K562 (cell line): ENCODE measurements at regions not wholly inside any gene's neighbourhood (a gene's known extent, or its start where the extent isn't known, plus 50 kb on each side); places are given as distances from the start of the nearest gene placed in this dataset.

Experiments
- ATAC-seq: fragments of 200-7000 bp; cut with Tn5 transposase; 3 replicates; pipeline ENCODE4 v1.9.1; 2020; ENCODE audit warnings: moderate library complexity
- BruUV-seq: library from RNA; stranded (reverse); fragments of 400-500 nt; replicated peaks from 2 replicates; lab custom pipeline; 2021; lab: Mats Ljungman, UMichigan
- CTCF ChIA-PET: fragments of 300-600 bp; formaldehyde crosslinking; extraction: SDS; loops from one replicate; lab custom pipeline; 2021; ENCODE audit warnings: low intra/inter-chr PET ratio; lab: Yijun Ruan, JAX
- POLR2A ChIA-PET: fragments of 300-600, 350-650 bp; sonication (Branson Sonifier 250); formaldehyde crosslinking; extraction: SDS; loops from one replicate; lab custom pipeline; 2021; ENCODE audit warnings: antibody characterized with exemption, inconsistent platforms; lab: Yijun Ruan, JAX
- DNase-seq, 4 experiments: peaks; one replicate each; pipeline versions ENCODE4 v3.0.0 to v3.0.0-alpha.2; 2011 to 2018; ENCODE audit warnings: low spot score in 3 of 4, mixed read lengths in 3 of 4; ENCODE audit errors: extremely low read depth in 1 of 4
- FAIRE-seq: peaks from 2 replicates; lab custom pipeline; 2011; peaks lifted over from hg19 to GRCh38; lab: Jason Lieb, UNC
- H2AFZ ChIP-seq: 2 replicates; pipeline ENCODE4 v1.6.0; 2011; ENCODE audit warnings: low read depth, low read length, control low read depth, inconsistent platforms
- H3K27ac ChIP-seq: fragments of 200-600 bp; 3 replicates; pipeline ENCODE4 v1.8.0; 2011; ENCODE audit warnings: low read depth, mild to moderate bottlenecking, control low read depth, inconsistent platforms, low read length, moderate library complexity, mixed read lengths; ENCODE audit errors: extremely low read depth
- H3K27me3 ChIP-seq, 2 experiments: fragments of 300-600 bp in 1 of 2; 2 replicates in 1 of 2; 3 replicates in 1 of 2; pipeline versions ENCODE4 v1.6.0 to v1.8.0; 2011; ENCODE audit warnings: inconsistent platforms in 2 of 2, low read length in 2 of 2, mild to moderate bottlenecking in 1 of 2, mixed read lengths in 1 of 2, moderate library complexity in 1 of 2; ENCODE audit not compliant: control insufficient read depth in 2 of 2, insufficient read depth in 2 of 2
- H3K36me3 ChIP-seq: fragments of 300-600 bp; 3 replicates; pipeline ENCODE4 v1.8.0; 2011; ENCODE audit warnings: mild to moderate bottlenecking, low read length, inconsistent platforms; ENCODE audit not compliant: control insufficient read depth, insufficient read depth
- H3K4me1 ChIP-seq, 2 experiments: fragments of 200-600 bp in 1 of 2; replicated peaks in 1 of 2; 2 replicates in 1 of 2; 3 replicates in 1 of 2; pipeline versions ENCODE4 v1.5.1 to v1.8.0; 2011; ENCODE audit warnings: inconsistent platforms in 2 of 2, low read length in 2 of 2, mild to moderate bottlenecking in 1 of 2, mixed read lengths in 1 of 2, moderate library complexity in 1 of 2; ENCODE audit not compliant: control insufficient read depth in 2 of 2, insufficient read depth in 2 of 2
- H3K4me2 ChIP-seq: 2 replicates; pipeline ENCODE4 v1.6.1; 2011; ENCODE audit warnings: low read length, control low read depth, inconsistent platforms, mixed read lengths; ENCODE audit not compliant: insufficient read depth
- H3K4me3 ChIP-seq: fragments of 200-600 bp; sonication (generic), shearing (Covaris generic); 2 replicates; pipeline ENCODE4 v1.5.1; 2016; ENCODE audit warnings: control low read depth, inconsistent platforms
- H3K79me2 ChIP-seq: fragments of 200-600 bp; 3 replicates; pipeline ENCODE4 v1.8.0; 2011; ENCODE audit warnings: low read length, inconsistent platforms; ENCODE audit not compliant: control insufficient read depth, insufficient read depth
- H3K9ac ChIP-seq, 2 experiments: 2 replicates each; pipeline versions ENCODE4 v1.6.0 to v1.6.1; 2011; ENCODE audit warnings: low read depth in 2 of 2, low read length in 2 of 2, control low read depth in 1 of 2, inconsistent platforms in 1 of 2, mild to moderate bottlenecking in 1 of 2, mixed read lengths in 1 of 2; ENCODE audit not compliant: insufficient read depth in 1 of 2
- H3K9me1 ChIP-seq: one replicate; pipeline ENCODE4 v1.6.0; 2011; ENCODE audit warnings: inconsistent platforms, mild to moderate bottlenecking, low read length, moderate library complexity; ENCODE audit not compliant: control insufficient read depth, insufficient read depth
- H3K9me3 ChIP-seq: replicated peaks from 2 replicates; pipeline ENCODE4 v1.5.1; 2011; ENCODE audit warnings: low read depth, low read length, inconsistent platforms; ENCODE audit not compliant: control insufficient read depth, insufficient read depth
- H4K20me1 ChIP-seq: replicated peaks from 2 replicates; pipeline ENCODE4 v1.6.1; 2011; ENCODE audit warnings: low read length, inconsistent platforms, mixed read lengths; ENCODE audit not compliant: control insufficient read depth, insufficient read depth
- HNRNPK ChIP-seq: fragments of 200-400 bp; formaldehyde crosslinking; IDR thresholded peaks from one replicate; pipeline ENCODE4 v1.6.1; 2018; ENCODE audit warnings: mild to moderate bottlenecking, low read depth, low read length; ENCODE audit not compliant: poor library complexity, severe bottlenecking
- JUN ChIP-seq, 2 experiments: sonication (generic) in 1 of 2; formaldehyde crosslinking in 1 of 2; IDR thresholded peaks; 2 replicates each; pipeline versions ENCODE4 v1.6.1 to v1.8.0; 2012 to 2022; ENCODE audit warnings: borderline replicate concordance in 2 of 2, mild to moderate bottlenecking in 2 of 2, improper control_type of control experiment in 1 of 2, low read depth in 1 of 2, low read length in 1 of 2, missing genetic modification reagents in 1 of 2
- PCBP1 ChIP-seq: fragments of 200-400 bp; formaldehyde crosslinking; IDR thresholded peaks from 2 replicates; pipeline ENCODE4 v1.6.1; 2018; ENCODE audit warnings: mild to moderate bottlenecking, low read depth, low read length; ENCODE audit not compliant: poor library complexity, severe bottlenecking
- PCBP2 ChIP-seq: fragments of 200-400 bp; formaldehyde crosslinking; IDR thresholded peaks from 2 replicates; pipeline ENCODE4 v1.6.1; 2018; ENCODE audit warnings: low read length, low read depth, mild to moderate bottlenecking, moderate library complexity; ENCODE audit not compliant: poor library complexity, severe bottlenecking
- PHB2 ChIP-seq: fragments of 450-650 bp; IDR thresholded peaks from 2 replicates; pipeline ENCODE4 v1.6.1; 2017; ENCODE audit warnings: low read depth
- ZNF146 ChIP-seq: IDR thresholded peaks from one replicate; pipeline ENCODE4 v1.6.1; 2018; ENCODE audit warnings: missing compliant biosample characterization; ENCODE audit not compliant: unreplicated experiment
- in situ Hi-C: fragments of 300-500 bp; cut with MboI; formaldehyde crosslinking; loops from 4 replicates; pipeline ENCODE4 v1.15.0; 2018; ENCODE audit warnings: inconsistent platforms, mixed read lengths
- intact Hi-C: fragments of 100-400 bp; cut with micrococcal nuclease; formaldehyde crosslinking; loops from 2 replicates; pipeline ENCODE4 v1.14.2; 2022
- TF ChIP-seq, protein P1 (sequence below): fragments of 250-450 bp; sonication (Bioruptor Pico); IDR thresholded peaks from 2 replicates; pipeline ENCODE4 v1.4.0; 2020; ENCODE audit warnings: mild to moderate bottlenecking, moderate library complexity, borderline replicate concordance
- TF ChIP-seq, protein P2 (sequence below): sonication (generic); formaldehyde crosslinking; IDR thresholded peaks from 2 replicates; pipeline ENCODE4 v1.5.0; 2020; ENCODE audit warnings: missing genetic modification reagents

DNA sequence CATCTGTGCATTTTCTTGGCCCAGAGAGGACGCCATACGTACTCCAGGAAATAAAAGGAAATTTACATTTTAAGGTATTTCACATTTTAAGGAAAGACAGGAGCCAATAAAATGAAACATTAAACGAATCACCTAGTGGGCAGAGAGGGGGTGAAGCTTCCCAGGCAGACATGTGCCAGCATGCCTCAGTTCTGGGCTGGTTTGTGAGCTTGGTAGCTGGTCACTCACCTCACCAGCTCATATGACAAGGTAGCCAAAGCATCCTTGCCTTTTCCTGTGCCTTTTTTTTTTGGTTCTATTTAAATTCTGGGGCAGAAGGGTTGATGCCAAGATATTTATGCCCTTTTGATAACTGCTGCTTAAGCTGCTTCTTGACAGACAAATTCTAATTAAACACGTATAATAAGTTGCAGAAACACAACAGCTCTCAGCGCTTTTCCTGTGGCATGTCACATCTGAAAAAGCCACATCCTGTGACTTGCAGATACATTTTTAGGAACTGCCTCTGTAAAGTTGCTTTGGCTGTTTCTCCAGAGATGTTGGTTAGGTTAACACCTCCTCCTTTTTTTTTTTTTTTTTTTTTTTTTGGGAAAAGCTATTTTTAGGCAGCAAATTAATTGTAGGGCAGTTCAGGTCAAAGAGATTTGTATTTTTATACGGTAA lies 218.6 kb downstream of the PDCD6IP start (continued):
- TF ChIP-seq, protein P1, sequence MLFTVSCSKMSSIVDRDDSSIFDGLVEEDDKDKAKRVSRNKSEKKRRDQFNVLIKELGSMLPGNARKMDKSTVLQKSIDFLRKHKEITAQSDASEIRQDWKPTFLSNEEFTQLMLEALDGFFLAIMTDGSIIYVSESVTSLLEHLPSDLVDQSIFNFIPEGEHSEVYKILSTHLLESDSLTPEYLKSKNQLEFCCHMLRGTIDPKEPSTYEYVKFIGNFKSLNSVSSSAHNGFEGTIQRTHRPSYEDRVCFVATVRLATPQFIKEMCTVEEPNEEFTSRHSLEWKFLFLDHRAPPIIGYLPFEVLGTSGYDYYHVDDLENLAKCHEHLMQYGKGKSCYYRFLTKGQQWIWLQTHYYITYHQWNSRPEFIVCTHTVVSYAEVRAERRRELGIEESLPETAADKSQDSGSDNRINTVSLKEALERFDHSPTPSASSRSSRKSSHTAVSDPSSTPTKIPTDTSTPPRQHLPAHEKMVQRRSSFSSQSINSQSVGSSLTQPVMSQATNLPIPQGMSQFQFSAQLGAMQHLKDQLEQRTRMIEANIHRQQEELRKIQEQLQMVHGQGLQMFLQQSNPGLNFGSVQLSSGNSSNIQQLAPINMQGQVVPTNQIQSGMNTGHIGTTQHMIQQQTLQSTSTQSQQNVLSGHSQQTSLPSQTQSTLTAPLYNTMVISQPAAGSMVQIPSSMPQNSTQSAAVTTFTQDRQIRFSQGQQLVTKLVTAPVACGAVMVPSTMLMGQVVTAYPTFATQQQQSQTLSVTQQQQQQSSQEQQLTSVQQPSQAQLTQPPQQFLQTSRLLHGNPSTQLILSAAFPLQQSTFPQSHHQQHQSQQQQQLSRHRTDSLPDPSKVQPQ (CRISPR knock-in tag): no peak

DNA sequence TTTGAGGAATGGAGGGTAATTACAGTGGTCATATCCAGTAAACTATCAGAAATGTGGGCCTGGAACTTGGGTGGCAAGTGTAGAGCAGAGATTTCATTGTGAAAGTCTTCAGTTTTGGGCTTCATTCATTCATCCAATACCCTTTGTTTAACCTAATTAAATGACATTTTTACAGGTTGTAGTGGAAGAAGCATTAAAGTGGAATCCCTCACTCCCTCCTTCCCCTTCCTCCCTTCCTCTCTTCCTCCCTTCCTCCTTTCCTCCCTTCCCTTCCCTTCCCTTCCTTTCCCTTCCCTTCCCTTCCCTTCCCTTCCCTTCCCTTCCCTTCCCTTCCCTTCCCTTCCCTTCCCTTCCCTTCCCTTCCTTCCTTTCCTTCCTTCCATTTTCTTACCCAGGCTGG lies 219.3 kb downstream of the PDCD6IP start:
- no peak overlapping the region for H3K4me2 ChIP-seq
- H4K20me1 ChIP-seq: peaks cover 6% of the 10 kb centered on the region; the same call in 1 of the 2 replicates
- no peak overlapping the region for H3K27ac ChIP-seq
- no peak overlapping the region for H3K9ac ChIP-seq
- in situ Hi-C loops: loop anchor here (5.0 to 25.0 kb wide), 2 partner anchors 135 to 670 kb away; no protein-coding TSS in a partner anchor
- H3K79me2 ChIP-seq: no peaks in the 10 kb centered on the region
- intact Hi-C loops: loop anchor here (10.0 kb wide), 1 partner anchor 667 kb away; no protein-coding TSS in a partner anchor
- no peaks in the 10 kb centered on the region for H3K27me3 ChIP-seq
- H3K36me3 ChIP-seq: no peaks in the 10 kb centered on the region
- no peak overlapping the region for H3K4me3 ChIP-seq
- no peak for TF ChIP-seq ZNF146 (CRISPR knock-in tag)
- TF ChIP-seq, protein P2, sequence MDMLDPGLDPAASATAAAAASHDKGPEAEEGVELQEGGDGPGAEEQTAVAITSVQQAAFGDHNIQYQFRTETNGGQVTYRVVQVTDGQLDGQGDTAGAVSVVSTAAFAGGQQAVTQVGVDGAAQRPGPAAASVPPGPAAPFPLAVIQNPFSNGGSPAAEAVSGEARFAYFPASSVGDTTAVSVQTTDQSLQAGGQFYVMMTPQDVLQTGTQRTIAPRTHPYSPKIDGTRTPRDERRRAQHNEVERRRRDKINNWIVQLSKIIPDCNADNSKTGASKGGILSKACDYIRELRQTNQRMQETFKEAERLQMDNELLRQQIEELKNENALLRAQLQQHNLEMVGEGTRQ (CRISPR knock-in tag): no peak
- TF ChIP-seq PCBP2: peak; percentile 86
- peak; percentile 65 for TF ChIP-seq HNRNPK
- no peak for TF ChIP-seq PHB2
- TF ChIP-seq JUN (IDR thresholded peaks at IDR 0.05; ENCODE audit: borderline replicate concordance, low read depth, low read length): no peak
- no peak for TF ChIP-seq JUN (CRISPR knock-in tag; IDR thresholded peaks at IDR 0.05; ENCODE audit: borderline replicate concordance)
- TF ChIP-seq PCBP1: peak; percentile 64
- H3K4me1 ChIP-seq: no peaks in the 10 kb centered on the region
- H2AFZ ChIP-seq: no peak overlapping the region
- ChIA-PET POLR2A (interaction anchor here (0.9 kb wide), 2 partner anchors 9 to 34 kb away, joined by 3 to 4 read pairs; no protein-coding TSS in a partner anchor), CTCF (no interaction called here)
- DNase-seq (no peak), FAIRE-seq (no peak), ATAC-seq (no peak)
- H3K9me1 ChIP-seq: no peaks in the 10 kb centered on the region
- no TSS peak for BruUV-seq
- no peaks in the 10 kb centered on the region for H3K9me3 ChIP-seq
